Nephron (organoid): ENCODE measurements at regions not wholly inside any gene's neighbourhood (a gene's known extent, or its start where the extent isn't known, plus 50 kb on each side); places are given as distances from the start of the nearest gene placed in this dataset.

Source experiments
- H3K27ac Mint-ChIP-seq, 3 experiments: 2 replicates each; pipeline ENCODE4 v1.8.0; 2020; ENCODE audit warnings: mixed read lengths in 3 of 3, mild to moderate bottlenecking in 2 of 3, moderate library complexity in 1 of 3
- H3K27me3 Mint-ChIP-seq: 2 replicates; pipeline ENCODE4 v1.8.0; 2021; ENCODE audit warnings: low read depth, mild to moderate bottlenecking, moderate library complexity, mixed read lengths
- H3K36me3 Mint-ChIP-seq: 2 replicates; pipeline ENCODE4 v1.8.0; 2020; ENCODE audit warnings: low read depth, mixed read lengths
- H3K4me1 Mint-ChIP-seq: 2 replicates; pipeline ENCODE4 v1.8.0; 2020; ENCODE audit warnings: mixed read lengths
- H3K4me3 Mint-ChIP-seq, 3 experiments: 2 replicates each; pipeline ENCODE4 v1.8.0; 2020; ENCODE audit warnings: mild to moderate bottlenecking in 3 of 3, mixed read lengths in 3 of 3, moderate library complexity in 2 of 3
- H3K9me3 Mint-ChIP-seq: 2 replicates; pipeline ENCODE4 v1.8.0; 2020; ENCODE audit warnings: mixed read lengths
- TF ChIP-seq, protein P1 (sequence below), 3 experiments: fragments of 200-600 bp; sonication (generic); IDR thresholded peaks; one replicate each; pipeline ENCODE4 v1.5.0; 2021; ENCODE audit warnings: antibody characterized with exemption in 3 of 3; ENCODE audit not compliant: unreplicated experiment in 3 of 3

- peaks cover 43% of the 10 kb centered on the region for H3K4me1 Mint-ChIP-seq
- H3K9me3 Mint-ChIP-seq, result no peaks in the 10 kb centered on the region
- no peaks in the 10 kb centered on the region for H3K27me3 Mint-ChIP-seq
- H3K36me3 Mint-ChIP-seq, result no peaks in the 10 kb centered on the region
- TF ChIP-seq, protein P1, sequence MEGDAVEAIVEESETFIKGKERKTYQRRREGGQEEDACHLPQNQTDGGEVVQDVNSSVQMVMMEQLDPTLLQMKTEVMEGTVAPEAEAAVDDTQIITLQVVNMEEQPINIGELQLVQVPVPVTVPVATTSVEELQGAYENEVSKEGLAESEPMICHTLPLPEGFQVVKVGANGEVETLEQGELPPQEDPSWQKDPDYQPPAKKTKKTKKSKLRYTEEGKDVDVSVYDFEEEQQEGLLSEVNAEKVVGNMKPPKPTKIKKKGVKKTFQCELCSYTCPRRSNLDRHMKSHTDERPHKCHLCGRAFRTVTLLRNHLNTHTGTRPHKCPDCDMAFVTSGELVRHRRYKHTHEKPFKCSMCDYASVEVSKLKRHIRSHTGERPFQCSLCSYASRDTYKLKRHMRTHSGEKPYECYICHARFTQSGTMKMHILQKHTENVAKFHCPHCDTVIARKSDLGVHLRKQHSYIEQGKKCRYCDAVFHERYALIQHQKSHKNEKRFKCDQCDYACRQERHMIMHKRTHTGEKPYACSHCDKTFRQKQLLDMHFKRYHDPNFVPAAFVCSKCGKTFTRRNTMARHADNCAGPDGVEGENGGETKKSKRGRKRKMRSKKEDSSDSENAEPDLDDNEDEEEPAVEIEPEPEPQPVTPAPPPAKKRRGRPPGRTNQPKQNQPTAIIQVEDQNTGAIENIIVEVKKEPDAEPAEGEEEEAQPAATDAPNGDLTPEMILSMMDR (IDR thresholded peaks at IDR 0.05; ENCODE audit: unreplicated experiment in 3 of 3), result no peak
- H3K4me3 Mint-ChIP-seq, result no peak overlapping the region
- peak overlapping the region; percentile 49 to 83 (median 71) for H3K27ac Mint-ChIP-seq
Observed at GRCh38 chr3:176969066-176969465, 228.2 kb downstream of the TBL1XR1 start.

- no peak overlapping the region for H3K4me3 Mint-ChIP-seq
- H3K9me3 Mint-ChIP-seq, result no peaks in the 10 kb centered on the region
- peak overlapping the region; percentile 49 to 83 (median 71) for H3K27ac Mint-ChIP-seq
- H3K36me3 Mint-ChIP-seq, result no peaks in the 10 kb centered on the region
- H3K4me1 Mint-ChIP-seq, result peaks cover 43% of the 10 kb centered on the region
- no peaks in the 10 kb centered on the region for H3K27me3 Mint-ChIP-seq
- TF ChIP-seq, protein P1 (IDR thresholded peaks at IDR 0.05; ENCODE audit: unreplicated experiment in 3 of 3), result no peak
Observed at GRCh38 chr3:176968631-176969030, 228.7 kb downstream of the TBL1XR1 start.

DNA sequence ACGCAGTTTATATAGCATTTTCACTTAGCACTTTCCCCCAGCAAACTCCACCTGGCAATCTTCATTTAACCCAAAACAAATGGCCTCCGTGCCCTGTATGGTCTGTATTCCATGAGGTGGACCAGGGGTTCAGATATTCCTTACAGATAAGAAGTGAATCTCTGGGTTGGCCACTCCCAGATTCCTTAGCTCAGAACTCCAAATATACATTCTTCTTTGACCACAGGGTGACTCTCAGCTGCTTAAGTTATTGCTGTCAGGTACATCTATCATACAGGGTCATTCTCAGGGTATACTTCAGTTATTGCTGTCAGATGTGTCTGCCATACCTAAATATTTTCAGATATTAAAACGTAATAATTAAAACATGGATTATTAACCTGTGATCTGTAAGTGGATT is 229.8 kb downstream of the TBL1XR1 start:
- TF ChIP-seq, protein P1 (IDR thresholded peaks at IDR 0.05; ENCODE audit: unreplicated experiment in 3 of 3), result no peak
- Mint-ChIP-seq H3K9me3 (no peaks in the 10 kb centered on the region), H3K36me3 (no peaks in the 10 kb centered on the region), H3K27ac (peak overlapping the region in 1 of 3 experiments; percentile 83), H3K27me3 (no peaks in the 10 kb centered on the region), H3K4me3 (no peak overlapping the region), H3K4me1 (peaks cover 43% of the 10 kb centered on the region)

- H3K9me3 Mint-ChIP-seq, result peaks cover 12% of the 10 kb centered on the region
- no peaks in the 10 kb centered on the region for H3K27me3 Mint-ChIP-seq
- no peaks in the 10 kb centered on the region for H3K36me3 Mint-ChIP-seq
- no peak overlapping the region for H3K4me3 Mint-ChIP-seq
- peaks cover 39% of the 10 kb centered on the region for H3K4me1 Mint-ChIP-seq
- no peak overlapping the region for H3K27ac Mint-ChIP-seq
- TF ChIP-seq, protein P1 (IDR thresholded peaks at IDR 0.05; ENCODE audit: unreplicated experiment in 3 of 3), result no peak
Observed at GRCh38 chr3:176964661-176965060, 232.6 kb downstream of the TBL1XR1 start.

DNA sequence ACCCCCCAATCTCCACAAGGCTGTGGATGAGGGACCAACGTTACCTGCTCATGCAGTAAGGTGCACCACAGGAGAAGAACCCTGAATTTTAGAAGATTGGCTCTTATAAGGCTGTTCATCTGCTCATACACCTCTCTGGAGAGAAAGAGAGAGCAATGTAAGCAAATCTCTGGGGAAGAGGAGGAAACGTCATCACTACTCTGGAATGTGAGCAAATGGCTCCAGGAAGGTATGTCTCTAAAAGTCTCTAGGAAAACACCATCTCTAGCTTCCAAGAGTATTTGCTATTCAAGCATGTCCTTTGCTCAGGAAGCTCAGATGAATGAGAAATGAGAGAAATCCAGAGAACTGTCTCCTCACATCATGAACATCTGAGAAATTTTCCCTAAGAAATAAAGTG is 235.4 kb downstream of the TBL1XR1 start:
- Mint-ChIP-seq H3K27me3 (no peaks in the 10 kb centered on the region), H3K4me3 (no peak overlapping the region)
- TF ChIP-seq, protein P1 (IDR thresholded peaks at IDR 0.05; ENCODE audit: unreplicated experiment in 3 of 3), result no peak

DNA sequence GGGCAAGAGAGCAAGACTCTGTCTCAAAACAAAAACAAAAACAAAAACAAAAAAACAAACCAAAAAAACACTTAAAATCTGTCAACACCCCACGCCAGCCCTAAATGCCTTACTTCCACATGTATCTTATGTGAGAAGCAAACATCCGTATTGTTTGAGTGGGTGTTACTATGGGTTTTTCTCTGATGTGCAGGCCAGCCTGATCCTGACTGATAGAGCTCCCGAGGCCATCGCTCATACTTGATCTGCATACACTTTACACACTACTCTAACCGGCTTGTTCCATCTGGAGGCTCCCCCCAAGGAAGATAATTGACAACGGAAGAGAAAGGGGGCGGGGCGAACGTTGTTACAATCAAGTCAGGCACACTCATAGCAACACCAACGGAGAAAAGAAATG is 237.4 kb downstream of the TBL1XR1 start:
- TF ChIP-seq, protein P1 (IDR thresholded peaks at IDR 0.05; ENCODE audit: unreplicated experiment in 3 of 3), result no peak
- peaks cover 12% of the 10 kb centered on the region for H3K9me3 Mint-ChIP-seq
- H3K4me1 Mint-ChIP-seq, result peaks cover 2% of the 10 kb centered on the region
- H3K36me3 Mint-ChIP-seq, result no peaks in the 10 kb centered on the region
- no peak overlapping the region for H3K27ac Mint-ChIP-seq
- H3K4me3 Mint-ChIP-seq, result no peak overlapping the region
- H3K27me3 Mint-ChIP-seq, result no peaks in the 10 kb centered on the region

More for the DNA sequence above, 235.4 kb downstream of the TBL1XR1 start:
- Mint-ChIP-seq H3K9me3 (peaks cover 12% of the 10 kb centered on the region), H3K4me1 (peaks cover 12% of the 10 kb centered on the region), H3K27ac (no peak overlapping the region), H3K36me3 (no peaks in the 10 kb centered on the region)
